ENCODE measurements at regions not wholly inside any gene's neighbourhood (a gene's known extent, or its start where the extent isn't known, plus 50 kb on each side); places are given as distances from the start of the nearest gene placed in this dataset.
A peak's percentile ranks its signal among the peaks of the same experiment; 100 is the strongest.

DNA sequence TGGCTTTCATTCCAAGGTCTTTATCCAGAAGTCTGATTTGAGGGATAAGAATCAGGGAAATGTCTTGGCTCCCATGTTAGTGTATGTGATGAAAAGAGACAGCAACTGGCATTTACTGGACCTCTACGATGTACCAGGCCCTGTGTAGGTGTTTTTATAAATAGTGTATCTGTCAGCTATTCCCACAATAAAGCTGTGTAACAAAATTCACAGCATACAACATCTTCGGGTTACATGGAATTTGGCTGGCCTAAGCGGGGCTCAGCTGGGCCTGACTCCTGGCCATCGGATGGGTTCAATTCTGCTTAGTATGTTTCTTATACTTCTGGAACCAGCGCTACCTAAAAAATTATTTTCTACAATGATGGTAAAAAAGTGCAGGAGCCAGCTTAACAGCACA is 128.2 kb downstream of the SNX5 start:
- no peak for DNase-seq (ENCODE audit: low read depth in 3 of 3, low spot score in 2 of 3)

- no peak for DNase-seq (ENCODE audit: low read depth in 3 of 3, low spot score in 2 of 3)
Observed at GRCh38 chr20:17838921-17839320, 129.7 kb downstream of the SNX5 start.

- DNase-seq (ENCODE audit: low read depth in 3 of 3, low spot score in 2 of 3): no peak
Observed at GRCh38 chr20:17837179-17837578, 131.4 kb downstream of the SNX5 start.

DNA sequence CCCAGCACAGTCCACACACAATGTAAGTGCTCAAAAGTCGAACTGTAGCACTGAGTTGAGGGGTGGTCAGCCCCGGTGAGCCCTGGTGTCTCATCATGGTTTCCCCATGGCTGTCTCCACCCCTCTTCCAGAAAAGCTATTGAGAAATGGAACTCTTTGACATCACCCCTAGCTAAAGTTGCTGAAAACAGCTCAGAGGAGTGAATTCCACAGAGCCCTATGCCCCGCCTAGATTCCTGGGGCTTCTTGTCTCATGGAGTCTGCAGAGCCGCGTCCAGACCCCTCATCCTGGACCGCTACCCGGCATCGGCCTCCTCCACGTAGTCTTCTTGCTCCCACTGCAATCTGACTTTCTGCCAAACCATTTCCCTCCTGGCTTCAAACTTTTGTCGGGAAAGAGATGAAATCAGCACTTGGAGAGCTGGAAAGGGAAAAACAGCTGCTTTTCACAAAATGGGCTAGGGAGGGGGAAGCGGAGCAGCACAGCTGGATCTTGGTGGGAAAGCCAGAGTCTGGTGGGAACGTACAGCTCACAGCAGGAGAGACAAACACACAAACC is 132.2 kb downstream of the SNX5 start:
- peak in 1 of 3 donors; percentile 65 for DNase-seq (ENCODE audit: low read depth in 3 of 3, low spot score in 2 of 3)

DNA sequence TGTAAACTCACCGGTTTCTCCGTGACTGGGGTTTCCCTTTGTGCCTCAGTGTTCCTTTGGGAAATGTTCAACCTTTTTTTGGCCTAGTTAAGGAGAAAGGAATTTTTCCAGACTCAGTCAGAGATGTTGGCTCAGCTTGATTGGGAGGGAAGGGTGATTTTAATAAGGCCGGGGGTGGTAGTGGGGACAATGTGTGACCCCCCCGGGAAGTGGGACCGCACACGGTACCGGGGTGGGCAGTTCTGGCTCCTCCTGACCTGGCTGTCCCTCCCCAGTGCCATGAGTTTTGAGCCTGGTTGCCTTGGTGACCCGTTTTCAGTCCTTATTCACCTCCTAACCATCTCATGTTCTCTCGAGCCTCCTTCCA is 132.7 kb downstream of the SNX5 start:
- no peak for DNase-seq (ENCODE audit: low read depth in 3 of 3, low spot score in 2 of 3)

DNA sequence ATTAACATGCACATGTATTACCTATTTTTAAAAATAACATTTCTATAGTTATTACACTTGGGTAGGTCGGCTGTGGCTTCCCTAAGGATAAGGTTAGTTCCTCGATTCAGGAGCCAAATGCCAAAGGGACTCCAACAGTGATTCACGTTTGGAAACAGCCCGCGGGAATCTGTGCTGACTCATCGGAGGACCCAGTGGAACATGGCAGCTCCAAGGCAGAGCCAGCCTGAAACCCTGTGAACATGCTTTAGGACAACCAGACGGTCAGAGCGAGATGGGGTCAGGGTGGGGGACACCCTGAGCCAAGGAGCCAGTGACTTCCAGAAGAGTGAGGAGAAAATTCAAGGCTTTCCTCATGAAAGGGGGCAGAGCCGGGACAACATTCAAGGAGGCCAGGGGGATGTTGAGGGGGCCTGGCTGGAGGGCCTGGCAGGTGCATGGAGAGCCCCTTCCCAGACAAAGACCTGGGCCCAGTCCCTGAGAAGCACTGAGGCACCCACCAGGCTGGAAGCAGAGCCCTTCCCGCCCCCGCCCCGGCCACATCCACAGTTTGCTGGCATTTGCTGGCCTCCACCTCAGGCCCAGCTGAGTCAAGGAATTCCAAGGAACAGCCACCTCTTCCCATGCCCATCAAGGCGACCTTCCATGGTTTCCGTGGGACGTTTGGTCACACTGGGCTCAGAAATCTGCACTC is 133.2 kb downstream of the SNX5 start:
- no peak for DNase-seq (ENCODE audit: low read depth in 3 of 3, low spot score in 2 of 3)

DNA sequence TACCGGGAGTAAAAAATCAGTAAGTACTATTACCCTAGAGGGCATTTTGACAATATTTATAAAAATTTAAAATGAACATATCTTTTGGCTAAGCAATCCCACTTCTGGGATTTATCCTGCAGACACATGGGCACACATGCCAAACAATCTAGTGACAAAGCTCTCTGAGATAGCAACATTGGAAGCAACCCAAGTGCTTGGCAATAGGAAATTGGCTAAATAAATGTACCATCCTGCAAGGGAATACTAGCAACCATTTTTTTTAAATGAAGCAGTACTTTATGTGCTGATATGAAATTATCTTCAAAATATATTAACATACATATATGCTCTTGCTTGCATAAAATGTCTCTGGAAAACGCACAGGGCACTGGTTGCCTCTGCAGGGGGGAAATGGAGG is 133.8 kb downstream of the SNX5 start:
- no peak for DNase-seq (ENCODE audit: low read depth in 3 of 3, low spot score in 2 of 3)

- no peak for DNase-seq (ENCODE audit: low read depth in 3 of 3, low spot score in 2 of 3)
Observed at GRCh38 chr20:17833036-17833674, 133.4 kb downstream of the BANF2 start.

DNA sequence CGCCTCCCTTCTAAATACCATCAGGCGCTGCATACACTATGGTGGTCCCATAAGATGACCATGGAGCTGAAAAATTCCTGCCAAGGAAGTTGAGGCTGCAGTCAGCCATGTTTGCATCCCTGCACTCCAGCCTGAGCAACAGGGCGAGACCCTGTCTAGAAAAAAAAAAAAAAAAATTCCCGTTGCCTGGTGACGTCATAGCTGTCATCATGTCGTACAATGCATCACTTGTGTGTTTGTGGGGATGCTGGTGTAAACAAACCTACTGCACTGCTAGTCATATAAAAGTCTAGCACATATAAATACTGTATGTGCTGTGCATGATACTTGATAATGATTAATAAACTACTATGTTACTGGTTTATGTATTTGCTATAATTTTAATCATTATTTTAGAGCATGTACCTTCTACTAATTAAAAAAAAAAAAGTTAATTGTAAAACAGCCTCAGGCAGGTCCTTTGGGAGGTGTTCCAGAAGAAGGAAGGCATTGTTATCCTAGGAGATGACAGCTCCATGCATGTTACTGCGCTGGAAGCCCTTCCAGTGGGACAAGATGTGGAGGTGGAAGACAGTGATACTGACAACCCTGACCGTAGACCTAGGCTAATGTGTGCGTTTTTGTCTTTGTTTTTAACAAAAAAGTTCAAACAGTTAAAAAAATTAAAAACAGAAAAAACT is 132.6 kb downstream of the BANF2 start:
- no peak for DNase-seq (ENCODE audit: low read depth in 3 of 3, low spot score in 2 of 3)

- no peak for DNase-seq (ENCODE audit: low read depth in 3 of 3, low spot score in 2 of 3)
Observed at GRCh38 chr20:17828598-17829144, 128.9 kb downstream of the BANF2 start.

- no peak for DNase-seq (ENCODE audit: low read depth in 3 of 3, low spot score in 2 of 3)
Observed at GRCh38 chr20:17827759-17828559, 128.2 kb downstream of the BANF2 start.

- DNase-seq (ENCODE audit: low read depth in 3 of 3, low spot score in 2 of 3): no peak
Observed at GRCh38 chr20:17827079-17827478, 127.3 kb downstream of the BANF2 start.

DNA sequence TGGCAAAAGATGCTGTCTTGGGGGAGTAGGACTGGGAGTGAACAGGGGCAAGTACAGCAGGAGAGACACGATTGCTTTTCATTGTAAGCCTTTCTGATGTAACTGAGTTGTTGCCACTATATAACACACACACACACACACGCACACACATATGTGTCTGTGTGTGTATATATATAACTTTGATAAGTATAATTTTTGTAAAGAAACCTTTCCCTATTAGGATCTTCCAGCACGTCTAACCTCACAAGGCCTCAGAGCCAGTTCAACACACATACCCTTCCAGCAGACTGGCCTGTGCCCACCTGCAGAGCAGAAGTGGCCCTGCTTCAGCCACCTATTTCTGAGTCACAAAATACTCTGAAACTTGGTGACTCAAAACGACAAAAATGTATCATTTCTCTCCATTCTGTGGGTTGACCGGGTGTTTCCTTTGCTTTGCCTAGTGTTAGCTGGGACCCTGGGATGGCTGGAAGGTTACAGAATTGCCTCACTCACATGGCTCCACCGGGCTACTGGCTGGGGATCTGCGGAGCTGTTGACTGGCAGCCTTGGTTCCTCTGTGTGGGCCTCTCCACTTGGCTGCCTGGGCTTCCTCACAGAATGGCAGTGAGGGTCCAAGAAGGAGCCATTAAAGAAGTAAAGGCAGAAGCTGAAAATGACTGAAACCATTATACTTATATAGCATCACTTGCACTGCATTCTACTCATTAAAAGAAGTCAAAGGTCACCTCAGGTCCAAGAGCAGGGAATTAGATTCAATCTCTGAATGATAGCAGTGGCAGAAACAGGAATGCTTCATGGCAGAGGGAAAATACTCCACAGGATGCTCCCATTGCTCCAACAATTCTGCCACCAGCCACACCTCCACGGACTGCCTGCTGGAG is 126.4 kb downstream of the BANF2 start:
- no peak for DNase-seq (ENCODE audit: low read depth in 3 of 3, low spot score in 2 of 3)

- DNase-seq (ENCODE audit: low read depth in 3 of 3, low spot score in 2 of 3): no peak
Observed at GRCh38 chr20:17825252-17825959, 125.6 kb downstream of the BANF2 start.

DNA sequence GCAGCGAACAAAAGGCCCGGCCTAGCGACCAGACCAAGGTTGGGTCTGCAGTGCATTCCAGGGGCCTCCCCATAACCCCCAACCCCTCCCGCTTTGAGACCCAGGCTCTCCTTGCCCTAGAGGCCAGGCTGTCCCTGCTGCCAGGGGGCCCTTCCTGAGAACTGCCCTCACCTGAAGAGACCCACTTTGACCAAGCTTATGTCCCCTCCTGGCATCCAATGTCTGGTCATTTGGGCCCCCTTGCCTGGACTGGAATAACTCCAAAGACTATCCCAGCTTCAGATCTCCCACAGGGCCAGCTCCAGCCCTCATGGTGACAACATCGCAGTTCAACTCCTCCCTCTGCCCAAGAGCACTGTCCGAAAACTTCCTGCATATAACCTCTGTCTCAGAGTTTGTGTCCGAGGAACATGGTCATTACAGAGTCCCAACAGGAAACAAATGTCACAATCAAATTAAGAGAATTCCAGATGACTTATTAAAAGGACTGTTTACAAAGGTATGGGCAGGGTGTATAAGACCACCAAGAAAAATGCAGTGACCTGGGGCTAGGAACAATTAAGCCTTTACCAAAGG is 125.0 kb downstream of the BANF2 start:
- no peak for DNase-seq (ENCODE audit: low read depth in 3 of 3, low spot score in 2 of 3)

DNA sequence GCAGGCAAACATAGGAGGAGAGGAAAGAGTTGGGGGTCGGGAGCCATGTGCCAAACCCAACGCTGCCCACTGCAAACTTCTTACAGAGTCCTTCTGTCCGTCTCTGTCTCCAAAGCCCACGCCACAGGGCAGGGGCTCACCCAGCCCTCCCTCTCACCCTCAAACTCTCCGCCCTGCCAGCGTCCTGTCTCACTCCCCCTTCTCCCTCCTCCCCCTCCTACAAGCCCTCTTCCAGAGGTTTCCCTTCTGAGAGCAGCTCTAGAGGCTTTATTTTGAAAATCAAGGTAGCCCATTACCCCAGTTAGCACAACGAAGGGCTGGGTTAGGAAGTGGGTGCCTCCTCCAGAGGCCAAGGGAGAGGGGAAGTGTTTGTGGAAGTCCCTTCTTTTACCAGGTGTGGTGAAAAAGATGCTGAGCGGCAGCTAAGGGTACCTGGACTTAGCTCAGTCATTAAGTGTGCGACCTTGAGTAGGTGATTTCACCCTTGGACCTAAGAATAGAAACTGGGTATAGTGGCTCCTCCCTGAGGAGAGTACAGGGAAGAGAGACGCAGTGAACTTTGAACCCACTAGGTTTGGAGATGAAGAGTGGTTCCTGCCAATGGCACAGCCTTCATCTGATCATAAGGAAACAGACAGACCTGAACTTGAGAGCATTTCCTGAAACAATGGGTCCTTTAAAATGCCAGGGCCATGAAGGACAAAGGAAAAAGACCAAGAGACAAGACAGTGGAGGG is 123.8 kb downstream of the BANF2 start:
- DNase-seq (ENCODE audit: low read depth in 3 of 3, low spot score in 2 of 3): no peak

- no peak for DNase-seq (ENCODE audit: low read depth in 3 of 3, low spot score in 2 of 3)
Observed at GRCh38 chr20:17822540-17823408, 123.0 kb downstream of the BANF2 start.
